ENCODE measurements at regions not wholly inside any gene's neighbourhood (a gene's known extent, or its start where the extent isn't known, plus 50 kb on each side); places are given as distances from the start of the nearest gene placed in this dataset.
A peak's percentile ranks its signal among the peaks of the same experiment; 100 is the strongest.

- peak; percentile 85 for DNase-seq (ENCODE audit: low read depth, low spot score)
Observed at GRCh38 chr10:31754803-31755624, 173.6 kb downstream of the ARHGAP12 start.

GRCh38 chr10:31753681-31754080, 174.9 kb downstream of the ARHGAP12 start:
- DNase-seq (ENCODE audit: low read depth, low spot score) = no peak

- DNase-seq (ENCODE audit: low read depth, low spot score) = no peak
Observed at GRCh38 chr10:31752170-31752569, 176.5 kb downstream of the ARHGAP12 start.

DNA sequence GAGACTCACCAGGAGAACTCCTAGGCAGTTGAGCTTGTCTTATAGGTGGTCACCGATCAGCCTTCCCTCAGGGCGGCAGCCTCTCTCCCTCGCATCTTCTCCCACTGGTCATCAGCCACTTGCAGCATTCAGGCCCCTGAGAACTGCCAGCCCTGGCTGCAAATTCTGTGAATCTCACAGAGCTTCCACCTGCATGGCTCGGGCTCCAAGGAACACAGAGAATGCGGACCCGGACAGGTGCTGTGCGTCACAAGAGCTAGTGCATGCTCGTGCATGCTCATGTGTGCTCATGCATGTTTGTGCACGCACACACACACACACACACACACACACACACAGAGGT, 176.9 kb downstream of the ARHGAP12 start:
- no peak for DNase-seq (ENCODE audit: low read depth, low spot score)

- no peak for DNase-seq (ENCODE audit: low read depth, low spot score)
Observed at GRCh38 chr10:31751051-31751737, 177.4 kb downstream of the ARHGAP12 start.

DNA sequence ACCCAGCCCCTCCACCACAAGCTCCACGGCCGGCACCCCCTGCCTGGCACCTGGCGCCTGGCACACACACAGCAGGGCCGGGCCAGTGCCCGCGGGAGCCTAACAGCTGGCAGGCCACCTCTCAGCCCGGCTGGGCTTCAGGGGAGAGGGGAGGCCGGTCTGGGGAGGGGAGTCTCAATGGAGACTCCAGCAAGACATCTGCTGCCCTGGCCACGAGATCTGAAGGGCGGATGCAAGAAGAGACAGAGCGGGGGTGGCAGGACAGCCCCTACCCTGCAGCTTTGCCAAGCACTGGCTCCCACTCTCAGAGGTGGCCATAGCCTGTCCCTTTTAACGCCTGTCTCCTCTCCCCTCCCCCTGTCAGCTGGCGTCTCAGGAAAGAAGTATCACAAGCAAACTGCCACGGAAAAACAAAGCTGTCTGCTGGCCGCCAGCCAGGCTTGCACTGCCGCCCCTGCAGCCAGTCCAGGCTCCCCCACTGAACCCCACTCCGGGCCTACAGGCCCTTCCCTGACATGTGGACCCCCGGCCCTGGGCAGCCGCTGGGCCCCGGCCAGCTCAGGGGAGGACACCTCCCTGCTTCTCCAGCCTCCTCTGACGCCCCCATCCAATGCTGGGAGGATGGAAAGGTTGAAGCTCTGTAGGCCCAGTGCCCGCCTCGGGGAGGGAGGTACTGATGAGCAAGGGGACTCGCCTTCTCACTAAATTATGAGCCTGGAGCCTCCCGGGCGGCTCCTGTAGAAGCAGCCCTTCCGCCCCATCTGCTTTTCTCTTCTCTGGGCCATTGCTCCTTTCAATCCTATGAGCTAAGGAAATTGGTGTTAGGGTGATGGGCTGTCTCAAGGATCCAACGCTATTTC, 178.4 kb downstream of the ARHGAP12 start:
- peak; percentile 68 for DNase-seq (ENCODE audit: low read depth, low spot score)

- DNase-seq (ENCODE audit: low read depth, low spot score) = peak; percentile 71
Observed at GRCh38 chr10:31749301-31749700, 179.3 kb downstream of the ARHGAP12 start.

DNA sequence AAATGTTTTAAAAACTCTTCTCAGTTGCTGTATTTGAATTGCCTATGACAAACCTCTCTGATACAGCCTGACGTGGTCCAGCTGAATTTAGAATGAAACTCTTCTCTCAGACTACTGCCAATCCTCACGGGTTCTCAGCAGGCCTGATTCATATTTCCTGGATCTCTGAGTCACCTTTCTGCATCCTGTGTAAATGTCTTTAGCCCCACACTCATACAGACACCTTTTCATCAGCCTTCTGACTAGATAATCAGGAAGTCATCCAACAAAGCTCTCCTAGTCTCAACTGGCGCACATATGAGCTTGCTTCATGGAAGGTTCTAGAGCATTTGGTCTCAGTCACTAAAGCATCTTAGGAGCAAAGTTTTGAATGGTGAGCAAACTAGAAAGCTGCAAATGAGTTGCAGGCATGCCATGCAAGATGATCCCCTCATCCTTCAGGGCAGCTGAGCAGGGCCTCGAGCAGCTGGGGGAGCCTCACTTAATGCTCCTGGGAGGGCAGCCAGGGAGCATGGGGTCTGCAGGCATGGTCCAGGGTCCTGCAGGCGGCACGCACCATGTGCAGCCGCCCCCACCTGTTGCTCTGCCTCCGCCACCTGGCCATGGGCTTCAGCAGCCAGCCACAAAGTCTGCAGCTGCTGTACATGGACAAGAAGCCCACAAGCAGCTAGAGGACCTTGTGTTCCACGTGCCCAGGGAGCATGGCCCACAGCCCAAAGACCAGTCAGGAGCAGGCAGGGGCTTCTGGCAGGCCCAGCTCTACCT, 182.8 kb downstream of the ARHGAP12 start:
- peak; percentile 64 for DNase-seq (ENCODE audit: low read depth, low spot score)

GRCh38 chr10:31744025-31744424, 184.6 kb downstream of the ARHGAP12 start:
- DNase-seq (ENCODE audit: low read depth, low spot score) = no peak

DNA sequence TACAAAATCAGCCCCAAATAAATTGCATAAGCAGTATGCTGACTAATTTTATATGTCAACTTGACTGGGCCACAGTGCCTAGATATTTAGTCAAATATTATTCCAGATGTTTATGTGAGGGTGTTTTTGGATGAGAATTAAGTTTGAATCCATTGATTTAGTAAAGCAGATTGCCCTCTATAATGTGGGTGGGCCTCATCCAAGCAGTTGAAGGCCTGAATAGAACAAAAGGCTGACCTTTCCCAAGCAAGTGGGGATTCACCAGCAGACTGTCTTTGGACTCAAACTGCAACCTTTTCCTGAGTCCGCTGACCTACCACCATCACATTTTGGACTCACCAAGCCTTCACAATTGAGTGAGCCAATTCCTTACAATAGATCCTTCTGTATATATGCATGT, 186.4 kb downstream of the ARHGAP12 start:
- DNase-seq (ENCODE audit: low read depth, low spot score) = no peak

DNA sequence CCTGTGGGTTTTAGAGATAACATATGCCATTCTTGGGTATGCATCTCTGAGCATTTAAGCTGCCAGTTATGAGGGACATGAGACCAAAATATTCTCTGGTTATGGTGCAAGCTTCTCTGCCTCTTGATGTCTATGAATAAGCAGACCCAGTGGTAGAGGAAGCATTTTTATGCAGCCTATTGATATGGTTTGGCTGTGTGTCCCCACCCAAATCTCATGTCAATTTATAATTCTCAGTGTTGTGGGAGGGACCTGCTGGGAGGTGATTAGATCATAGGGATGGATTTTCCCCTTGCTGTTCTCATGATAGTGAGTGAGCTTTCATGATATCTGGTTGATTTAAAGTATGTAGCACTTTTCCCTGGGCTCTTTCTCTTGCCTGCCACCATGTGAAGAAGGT, 187.2 kb downstream of the ARHGAP12 start:
- no peak for DNase-seq (ENCODE audit: low read depth, low spot score)

- DNase-seq (ENCODE audit: low read depth, low spot score) = peak; percentile 87
Observed at GRCh38 chr10:31739711-31740110, 188.9 kb downstream of the ARHGAP12 start.

- no peak for DNase-seq (ENCODE audit: low read depth, low spot score)
Observed at GRCh38 chr10:31739146-31739545, 189.5 kb downstream of the ARHGAP12 start.

GRCh38 chr10:31731711-31732110, 196.9 kb downstream of the ARHGAP12 start:
- DNase-seq (ENCODE audit: low read depth, low spot score) = no peak

DNA sequence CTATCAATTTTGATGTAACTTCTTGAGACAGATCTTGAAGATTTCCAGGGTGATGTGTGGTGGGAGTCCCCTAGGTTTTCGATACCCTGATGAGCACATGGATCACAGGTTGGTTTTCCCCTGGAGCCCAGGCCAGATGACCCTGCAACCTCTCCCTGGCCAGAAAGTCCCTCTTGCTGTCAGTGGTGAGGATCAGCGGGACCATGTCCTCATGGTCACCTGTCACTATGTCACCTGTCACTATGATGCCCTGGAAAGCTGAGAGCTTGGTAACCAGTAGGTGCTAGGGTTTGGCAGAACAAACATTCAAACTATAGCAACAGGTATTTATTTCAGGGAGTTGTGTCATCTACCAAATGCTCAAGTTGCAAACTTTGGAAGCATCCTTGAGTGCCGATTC, 197.9 kb downstream of the ARHGAP12 start:
- DNase-seq (ENCODE audit: low read depth, low spot score) = no peak

- DNase-seq (ENCODE audit: low read depth, low spot score) = no peak
Observed at GRCh38 chr10:31728698-31729224, 199.9 kb downstream of the ARHGAP12 start.

GRCh38 chr10:31725436-31725835, 203.2 kb downstream of the ARHGAP12 start:
- DNase-seq (ENCODE audit: low read depth, low spot score) = no peak

DNA sequence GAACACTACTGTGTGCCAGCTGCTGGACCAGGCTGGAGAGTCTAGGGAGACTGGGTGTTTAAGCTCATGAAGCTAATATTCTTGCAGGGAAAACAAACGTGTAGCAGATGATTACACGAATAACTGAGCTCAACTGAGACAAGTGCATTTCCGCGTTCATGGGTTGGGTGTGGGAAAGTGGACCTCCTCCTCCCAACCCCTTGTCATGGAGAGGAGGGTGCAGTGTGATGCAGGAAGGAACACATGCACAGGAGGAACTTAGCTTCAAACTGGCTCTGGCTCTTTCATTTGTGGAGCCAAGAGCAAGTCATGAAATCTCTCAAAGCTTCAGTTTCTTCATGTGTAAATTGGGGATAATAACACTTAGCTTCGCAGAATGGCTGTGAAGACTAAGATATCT, 204.3 kb downstream of the ARHGAP12 start:
- no peak for DNase-seq (ENCODE audit: low read depth, low spot score)

- DNase-seq (ENCODE audit: low read depth, low spot score) = no peak
Observed at GRCh38 chr10:31723106-31723750, 205.4 kb downstream of the ARHGAP12 start.

DNA sequence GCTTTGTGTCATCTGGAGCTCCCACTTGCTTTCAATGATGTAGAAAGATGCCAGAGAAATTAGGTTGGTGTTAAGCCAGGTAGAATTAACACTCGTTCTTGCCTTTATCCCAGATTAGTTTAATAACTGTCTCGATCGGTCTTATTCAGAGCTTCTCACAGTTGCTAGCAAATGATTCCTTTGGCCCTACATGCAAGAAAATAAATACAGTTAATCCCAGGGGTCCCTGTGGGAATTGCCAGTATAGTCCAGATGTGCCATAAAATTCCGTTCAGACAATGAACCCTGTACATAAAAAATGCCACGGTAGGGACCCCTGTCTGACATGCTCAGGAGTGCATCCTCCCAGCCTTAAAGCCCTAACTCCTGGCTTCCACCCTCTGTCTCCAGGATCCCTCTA, 207.5 kb downstream of the ARHGAP12 start:
- no peak for DNase-seq (ENCODE audit: low read depth, low spot score)

DNA sequence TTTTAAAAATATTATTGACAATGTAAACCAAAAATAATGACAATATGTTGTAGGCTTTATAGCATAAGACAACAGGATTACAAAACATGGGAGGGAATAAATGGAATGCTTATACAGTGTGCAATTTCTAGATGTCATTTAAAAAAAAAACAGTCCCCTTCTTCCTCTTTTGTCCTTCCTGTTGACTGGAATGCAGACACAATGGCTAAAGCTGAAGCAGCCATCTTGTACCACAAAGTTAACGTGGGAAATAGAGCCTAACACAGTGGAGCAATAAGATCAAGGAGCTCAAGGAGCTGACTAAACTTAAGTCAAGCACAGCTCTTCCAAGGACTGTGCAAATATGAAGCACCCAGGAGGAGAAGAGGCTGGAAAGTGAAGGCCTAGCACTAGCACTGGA, 208.1 kb downstream of the ARHGAP12 start:
- DNase-seq (ENCODE audit: low read depth, low spot score) = no peak
